ENCODE measurements at regions not wholly inside any gene's neighbourhood (a gene's known extent, or its start where the extent isn't known, plus 50 kb on each side); places are given as distances from the start of the nearest gene placed in this dataset.

DNA sequence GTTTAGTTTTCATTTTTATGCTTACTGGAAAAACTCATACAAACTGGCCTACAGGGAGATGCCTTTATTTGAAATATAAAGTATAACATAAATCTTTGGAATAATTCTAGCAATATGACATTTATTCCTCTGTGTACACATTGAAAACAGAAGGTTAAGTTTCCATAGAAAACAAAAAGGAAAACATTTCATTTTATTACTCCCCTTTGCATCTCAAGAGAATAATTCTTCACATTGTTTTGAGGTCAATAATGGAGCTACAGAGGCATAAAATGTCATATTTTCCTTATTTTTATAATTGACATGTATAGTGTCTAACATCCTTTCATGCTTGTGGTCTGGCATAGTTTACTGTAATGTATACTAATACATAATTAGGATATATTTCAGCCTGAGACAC lies 187.6 kb upstream of the AGTR1 start:
- TF ChIP-seq CTCF (IDR thresholded peaks at IDR 0.05) (no peak), SIN3A (IDR thresholded peaks at IDR 0.05; ENCODE audit: borderline replicate concordance, insufficient read depth, low read depth, low read length) (no peak), TCF7L2 (IDR thresholded peaks at IDR 0.05; ENCODE audit: low read depth, low read length) (no peak)

Measured in Panc1 (cell line).